Suprapubic skin (tissue), 4 donors: ENCODE measurements at regions not wholly inside any gene's neighbourhood (a gene's known extent, or its start where the extent isn't known, plus 50 kb on each side); places are given as distances from the start of the nearest gene placed in this dataset.
"Not testable (repeated sequence)": the region's sequence is repeated elsewhere in the genome, so short reads cannot be mapped to it uniquely, and the experiment has no call there.

Source experiments
- DNase-seq, 2 donors: peaks; one replicate each; pipeline ENCODE4 v3.0.0-alpha.2; 2019; ENCODE audit warnings: low spot score in 2 of 2
- H3K27ac ChIP-seq: fragments of 200-600 bp; sonication (generic); one replicate; pipeline ENCODE4 v1.5.1; 2019
- H3K27me3 ChIP-seq: fragments of 200-600 bp; sonication (generic); one replicate; pipeline ENCODE4 v1.5.1; 2019
- H3K36me3 ChIP-seq: fragments of 200-600 bp; sonication (generic); one replicate; pipeline ENCODE4 v1.5.1; 2019
- H3K4me1 ChIP-seq: fragments of 200-600 bp; sonication (generic); one replicate; pipeline ENCODE4 v1.5.1; 2019
- H3K4me3 ChIP-seq: fragments of 200-600 bp; sonication (generic); one replicate; pipeline ENCODE4 v1.5.1; 2019; ENCODE audit warnings: mild to moderate bottlenecking
- H3K9me3 ChIP-seq: fragments of 200-600 bp; sonication (generic); one replicate; pipeline ENCODE4 v1.5.1; 2019
- CTCF ChIP-seq, 2 donors: fragments of 200-600 bp in 1 of 2; fragments of 450-650 bp in 1 of 2; sonication (generic) in 1 of 2; IDR thresholded peaks; one replicate each; pipeline ENCODE4 v1.5.1; 2016 to 2019; ENCODE audit warnings: antibody characterized with exemption in 2 of 2, mild to moderate bottlenecking in 1 of 2, moderate library complexity in 1 of 2
- EP300 ChIP-seq: sonication (generic); formaldehyde crosslinking; IDR thresholded peaks from one replicate; pipeline ENCODE4 v1.6.1; 2017; ENCODE audit warnings: antibody characterized with exemption
- POLR2A ChIP-seq, 2 donors: fragments of 450-650 bp; IDR thresholded peaks; one replicate each; pipeline ENCODE4 v1.6.1; 2017; ENCODE audit warnings: antibody characterized with exemption in 2 of 2, mild to moderate bottlenecking in 2 of 2, moderate library complexity in 2 of 2
- POLR2AphosphoS5 ChIP-seq, 3 donors: sonication (generic); formaldehyde crosslinking; IDR thresholded peaks; one replicate each; pipeline ENCODE4 v1.6.1; 2017; ENCODE audit warnings: antibody characterized with exemption in 3 of 3
- WGBS: methylation state at CpG from one replicate; pipeline ENCODE4 v1.1.5; 2018; 5-methylcytosine and 5-hydroxymethylcytosine counted together

GRCh38 chr5:154653418-154653763, 101.8 kb upstream of the LARP1 start:
- Histone ChIP-seq H3K36me3 (no peaks in the 10 kb centered on the region), H3K4me3 (no peak overlapping the region), H3K4me1 (peaks cover 19% of the 10 kb centered on the region), H3K27ac (no peak overlapping the region), H3K9me3 (no peaks in the 10 kb centered on the region), H3K27me3 (no peaks in the 10 kb centered on the region)
- no peak for DNase-seq
- 100% methylated on average over 1 of the region's 3 CpGs for WGBS
- TF ChIP-seq POLR2A (IDR thresholded peaks at IDR 0.05): no peak
- no peak for TF ChIP-seq CTCF (IDR thresholded peaks at IDR 0.05)
- no peak for TF ChIP-seq POLR2AphosphoS5 (IDR thresholded peaks at IDR 0.05)
- no peak for TF ChIP-seq EP300

GRCh38 chr5:154652746-154653417, 102.3 kb upstream of the LARP1 start:
- Histone ChIP-seq H3K36me3 (no peaks in the 10 kb centered on the region), H3K4me1 (peaks cover 19% of the 10 kb centered on the region), H3K27ac (no peak overlapping the region), H3K4me3 (no peak overlapping the region), H3K27me3 (no peaks in the 10 kb centered on the region), H3K9me3 (no peaks in the 10 kb centered on the region)
- WGBS: 75% methylated on average over 5 of the region's 5 CpGs
- no peak for DNase-seq
- no peak for TF ChIP-seq EP300

- H3K27ac ChIP-seq, DNase-seq, H3K4me3 ChIP-seq, H3K27me3 ChIP-seq, H3K36me3 ChIP-seq, H3K9me3 ChIP-seq: not testable (repeated sequence)
- WGBS: 84% methylated on average over 5 of the region's 5 CpGs
- H3K4me1 ChIP-seq: peaks cover 28% of the 10 kb centered on the region
These were observed 103.4 kb upstream of the LARP1 start for GRCh38 chr5:154651795-154652194.

GRCh38 chr5:154648706-154649105, 106.5 kb upstream of the LARP1 start:
- Histone ChIP-seq H3K9me3 (no peaks in the 10 kb centered on the region), H3K36me3 (no peaks in the 10 kb centered on the region), H3K4me3 (no peak overlapping the region), H3K27me3 (no peaks in the 10 kb centered on the region), H3K4me1 (peaks cover 14% of the 10 kb centered on the region), H3K27ac (no peak overlapping the region)
- DNase-seq: no peak
- TF ChIP-seq POLR2AphosphoS5 (IDR thresholded peaks at IDR 0.05) (no peak), CTCF (IDR thresholded peaks at IDR 0.05) (no peak), EP300 (no peak), POLR2A (IDR thresholded peaks at IDR 0.05) (no peak)
- 90% methylated on average over 9 of the region's 9 CpGs for WGBS

GRCh38 chr5:154648229-154648628, 106.9 kb upstream of the LARP1 start:
- 93% methylated on average over 16 of the region's 16 CpGs for WGBS
- TF ChIP-seq EP300 (no peak), POLR2AphosphoS5 (IDR thresholded peaks at IDR 0.05) (no peak), CTCF (IDR thresholded peaks at IDR 0.05) (no peak), POLR2A (IDR thresholded peaks at IDR 0.05) (no peak)

GRCh38 chr5:154647761-154648145, 107.4 kb upstream of the LARP1 start:
- TF ChIP-seq POLR2A (IDR thresholded peaks at IDR 0.05): no peak
- no peak for TF ChIP-seq CTCF (IDR thresholded peaks at IDR 0.05)
- no peak overlapping the region for H3K27ac ChIP-seq

More at GRCh38 chr5:154648229-154648628, 106.9 kb upstream of the LARP1 start:
- Histone ChIP-seq H3K4me3 (no peak overlapping the region), H3K27me3 (no peaks in the 10 kb centered on the region), H3K36me3 (no peaks in the 10 kb centered on the region), H3K27ac (no peak overlapping the region), H3K4me1 (peaks cover 9% of the 10 kb centered on the region), H3K9me3 (no peaks in the 10 kb centered on the region)
- DNase-seq: no peak

More at GRCh38 chr5:154647761-154648145, 107.4 kb upstream of the LARP1 start:
- DNase-seq: no peak
- H3K4me3 ChIP-seq: peak overlapping the region; percentile 43
- H3K9me3 ChIP-seq: no peaks in the 10 kb centered on the region
- H3K4me1 ChIP-seq: peaks cover 9% of the 10 kb centered on the region
- no peaks in the 10 kb centered on the region for H3K36me3 ChIP-seq
- 69% methylated on average over 6 of the region's 6 CpGs for WGBS
- no peaks in the 10 kb centered on the region for H3K27me3 ChIP-seq
